SK-N-MC (cell line): ENCODE measurements at regions not wholly inside any gene's neighbourhood (a gene's known extent, or its start where the extent isn't known, plus 50 kb on each side); places are given as distances from the start of the nearest gene placed in this dataset.

Source experiments
- EZH2 ChIP-seq: fragments of 200-600 bp; sonication (generic); IDR thresholded peaks from one replicate; pipeline ENCODE4 v1.6.1; 2017; ENCODE audit warnings: antibody characterized with exemption
- POLR2AphosphoS5 ChIP-seq: IDR thresholded peaks from 2 replicates; pipeline ENCODE4 v1.6.1; 2012; ENCODE audit warnings: mild to moderate bottlenecking, low read depth, low read length, borderline replicate concordance

DNA sequence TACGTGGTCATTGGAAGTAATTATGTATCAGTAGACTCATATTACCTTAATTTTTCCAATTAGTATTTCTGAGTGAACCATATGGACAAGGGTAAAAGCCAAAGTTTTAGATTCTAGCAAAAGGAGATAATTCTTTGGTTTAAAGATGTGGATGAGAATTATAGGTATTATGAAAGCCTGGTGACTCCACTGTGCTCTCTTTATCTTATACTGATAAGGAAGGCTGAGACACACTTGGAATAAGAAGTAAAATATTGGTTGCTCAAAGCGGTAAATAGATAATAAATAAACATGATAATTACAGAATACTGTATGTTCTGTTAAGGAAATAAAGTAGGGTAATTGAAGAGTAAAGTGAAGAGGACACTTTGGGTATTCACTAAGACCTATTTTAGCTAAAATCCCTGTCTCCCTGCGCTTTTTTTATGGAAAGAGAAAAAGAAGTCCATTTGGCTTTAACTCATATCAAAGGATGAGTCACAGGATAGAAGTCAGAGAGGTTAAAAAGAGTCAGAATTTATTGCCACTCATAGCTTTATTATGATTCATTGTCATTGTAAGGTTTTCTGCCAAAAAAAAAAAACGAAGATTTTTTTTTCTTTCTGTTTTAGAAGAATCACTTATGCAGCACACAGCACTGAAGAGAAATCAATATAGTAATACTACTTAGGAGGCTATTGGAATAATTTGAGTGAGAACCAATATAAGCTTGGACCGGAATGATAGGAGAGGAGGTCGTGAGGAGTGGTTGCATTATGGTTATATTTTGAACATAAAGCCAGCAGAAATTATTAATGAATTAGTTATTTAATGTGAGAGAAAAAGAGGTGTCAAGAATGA lies 2463.1 kb downstream of the ARAP2 start:
- TF ChIP-seq EZH2 (no peak), POLR2AphosphoS5 (no peak)
